Colonic mucosa (tissue), 4 donors: ENCODE measurements at regions not wholly inside any gene's neighbourhood (a gene's known extent, or its start where the extent isn't known, plus 50 kb on each side); places are given as distances from the start of the nearest gene placed in this dataset.
"Not testable (repeated sequence)": the region's sequence is repeated elsewhere in the genome, so short reads cannot be mapped to it uniquely, and the experiment has no call there.

Source experiments
- DNase-seq: peaks from one replicate; pipeline ENCODE4 v3.0.0-alpha.2; 2020
- H3K27ac ChIP-seq: fragments of 200-600 bp; one replicate; pipeline ENCODE4 v1.8.0; 2021
- H3K27me3 ChIP-seq: fragments of 200-600 bp; one replicate; pipeline ENCODE4 v1.8.0; 2021
- H3K36me3 ChIP-seq: fragments of 200-600 bp; one replicate; pipeline ENCODE4 v1.8.0; 2021
- H3K4me1 ChIP-seq: fragments of 200-600 bp; one replicate; pipeline ENCODE4 v1.8.0; 2021; ENCODE audit warnings: mild to moderate bottlenecking
- H3K4me3 ChIP-seq: fragments of 200-600 bp; one replicate; pipeline ENCODE4 v1.8.0; 2021
- H3K9ac ChIP-seq, 2 donors: one replicate each; pipeline ENCODE4 v1.7.0; 2013; ENCODE audit warnings: control low read depth in 2 of 2, low read depth in 2 of 2, low read length in 2 of 2
- H3K9me3 ChIP-seq: fragments of 200-600 bp; one replicate; pipeline ENCODE4 v1.8.0; 2021
- intact Hi-C: fragments of 100-400 bp; cut with DNase I; formaldehyde crosslinking; loops from one replicate; pipeline ENCODE4 v1.14.1; 2022
- TF ChIP-seq, protein P1 (sequence below): fragments of 200-600 bp; IDR thresholded peaks from one replicate; pipeline ENCODE4 v1.8.0; 2022; ENCODE audit warnings: antibody characterized with exemption, mild to moderate bottlenecking
- donor health status: healthy.
- donor health status: DM: no; HTN: no; CAD: no.
- donor health status: DM: no; HTN: no; CAD: no.

DNA sequence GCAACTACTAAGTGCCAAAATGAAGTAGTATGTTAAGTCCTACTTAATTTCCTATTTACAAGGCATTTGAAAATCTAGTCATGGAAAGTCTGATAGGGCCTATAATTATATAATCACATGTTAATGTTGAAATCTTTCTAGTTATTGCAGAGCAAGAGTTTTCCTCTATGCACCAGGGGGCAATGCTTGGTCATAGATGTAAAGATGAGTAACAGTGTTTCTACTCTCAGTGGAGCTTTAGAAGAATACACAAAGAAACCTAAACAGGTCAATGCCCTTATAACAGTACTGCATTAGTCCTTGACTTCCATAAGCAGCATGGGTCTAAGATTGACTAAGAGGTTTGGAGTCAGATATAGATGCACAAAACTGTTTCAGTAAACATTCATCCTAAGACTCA, 218.7 kb downstream of the KCTD12 start:
- Histone ChIP-seq H3K36me3 (no peaks in the 10 kb centered on the region), H3K27ac (no peak overlapping the region), H3K9ac (no peak overlapping the region), H3K4me1 (no peaks in the 10 kb centered on the region), H3K4me3 (no peak overlapping the region), H3K9me3 (no peaks in the 10 kb centered on the region), H3K27me3 (no peaks in the 10 kb centered on the region)
- DNase-seq: peak; percentile 21
- intact Hi-C loops: loop anchor here (5.0 to 10.0 kb wide), 2 partner anchors 217 to 235 kb away; partner anchors contain the start of gene KCTD12
- TF ChIP-seq, protein P1, sequence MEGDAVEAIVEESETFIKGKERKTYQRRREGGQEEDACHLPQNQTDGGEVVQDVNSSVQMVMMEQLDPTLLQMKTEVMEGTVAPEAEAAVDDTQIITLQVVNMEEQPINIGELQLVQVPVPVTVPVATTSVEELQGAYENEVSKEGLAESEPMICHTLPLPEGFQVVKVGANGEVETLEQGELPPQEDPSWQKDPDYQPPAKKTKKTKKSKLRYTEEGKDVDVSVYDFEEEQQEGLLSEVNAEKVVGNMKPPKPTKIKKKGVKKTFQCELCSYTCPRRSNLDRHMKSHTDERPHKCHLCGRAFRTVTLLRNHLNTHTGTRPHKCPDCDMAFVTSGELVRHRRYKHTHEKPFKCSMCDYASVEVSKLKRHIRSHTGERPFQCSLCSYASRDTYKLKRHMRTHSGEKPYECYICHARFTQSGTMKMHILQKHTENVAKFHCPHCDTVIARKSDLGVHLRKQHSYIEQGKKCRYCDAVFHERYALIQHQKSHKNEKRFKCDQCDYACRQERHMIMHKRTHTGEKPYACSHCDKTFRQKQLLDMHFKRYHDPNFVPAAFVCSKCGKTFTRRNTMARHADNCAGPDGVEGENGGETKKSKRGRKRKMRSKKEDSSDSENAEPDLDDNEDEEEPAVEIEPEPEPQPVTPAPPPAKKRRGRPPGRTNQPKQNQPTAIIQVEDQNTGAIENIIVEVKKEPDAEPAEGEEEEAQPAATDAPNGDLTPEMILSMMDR: no peak

DNA sequence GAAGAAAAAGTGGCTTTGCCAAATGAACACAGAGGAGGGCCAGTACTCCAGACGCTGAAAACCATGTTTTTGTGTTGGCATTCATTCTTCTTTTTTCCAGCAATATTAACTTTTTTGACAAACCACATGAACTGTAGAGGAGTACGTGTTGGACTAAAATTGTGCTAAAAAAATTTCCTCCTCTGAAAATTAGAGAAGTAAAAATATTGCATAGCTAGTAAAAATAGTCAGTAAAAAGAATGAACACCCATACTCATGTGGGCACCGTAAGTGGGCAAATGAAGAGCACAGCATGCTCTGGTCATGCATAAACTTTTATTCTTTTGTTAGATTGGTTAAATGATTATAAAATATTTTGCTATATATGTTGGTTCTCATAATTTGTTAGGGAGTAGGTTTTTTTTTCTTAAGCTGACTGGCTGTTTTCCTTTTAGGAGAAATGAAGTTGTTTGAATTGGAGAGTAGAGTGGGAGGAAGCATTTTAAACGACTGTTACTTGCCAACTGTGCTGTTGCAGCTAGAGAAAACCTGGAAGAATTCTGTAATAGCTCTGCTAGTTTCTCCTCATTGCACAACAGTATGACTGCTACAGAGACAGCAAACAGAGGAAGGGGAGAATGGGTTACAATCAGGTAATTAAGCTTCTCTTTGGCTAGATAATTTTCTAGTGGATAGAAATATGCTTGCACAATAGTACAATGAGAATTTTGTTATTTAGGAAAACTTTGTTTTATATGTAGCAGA, 222.4 kb downstream of the KCTD12 start:
- DNase-seq: no peak
- TF ChIP-seq, protein P1: no peak
- no peak overlapping the region for H3K9ac ChIP-seq
- no peak overlapping the region for H3K27ac ChIP-seq
- H3K4me1 ChIP-seq: no peaks in the 10 kb centered on the region
- H3K4me3 ChIP-seq: no peak overlapping the region
- H3K36me3 ChIP-seq: no peaks in the 10 kb centered on the region
- no peaks in the 10 kb centered on the region for H3K27me3 ChIP-seq
- intact Hi-C loops: loop anchor here (10.0 kb wide), 1 partner anchor 221 kb away; the partner anchor contains the start of gene KCTD12
- no peaks in the 10 kb centered on the region for H3K9me3 ChIP-seq

DNA sequence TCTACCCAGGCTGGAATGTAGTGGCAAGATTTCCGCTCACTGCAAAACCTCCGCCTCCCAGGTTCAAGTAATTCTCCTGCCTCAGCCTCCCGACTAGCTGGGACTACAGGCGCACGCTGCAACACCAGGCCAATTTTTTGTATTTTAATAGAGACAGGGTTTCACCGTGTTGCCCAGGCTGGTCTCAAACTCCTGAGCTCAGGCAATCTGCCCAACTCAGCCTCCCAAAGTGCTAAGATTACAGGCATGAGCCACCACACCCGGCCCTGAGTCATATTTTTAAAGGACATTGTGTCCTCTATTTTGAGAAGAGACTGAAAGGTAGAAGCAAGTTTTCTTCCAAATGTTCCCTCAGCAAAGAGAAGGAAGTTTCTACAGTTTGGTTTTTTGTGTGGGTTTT, 227.1 kb downstream of the KCTD12 start:
- H3K27ac ChIP-seq, H3K27me3 ChIP-seq, H3K9me3 ChIP-seq, H3K4me1 ChIP-seq, DNase-seq, H3K36me3 ChIP-seq, H3K9ac ChIP-seq, intact Hi-C loops, H3K4me3 ChIP-seq: not testable (repeated sequence)

DNA sequence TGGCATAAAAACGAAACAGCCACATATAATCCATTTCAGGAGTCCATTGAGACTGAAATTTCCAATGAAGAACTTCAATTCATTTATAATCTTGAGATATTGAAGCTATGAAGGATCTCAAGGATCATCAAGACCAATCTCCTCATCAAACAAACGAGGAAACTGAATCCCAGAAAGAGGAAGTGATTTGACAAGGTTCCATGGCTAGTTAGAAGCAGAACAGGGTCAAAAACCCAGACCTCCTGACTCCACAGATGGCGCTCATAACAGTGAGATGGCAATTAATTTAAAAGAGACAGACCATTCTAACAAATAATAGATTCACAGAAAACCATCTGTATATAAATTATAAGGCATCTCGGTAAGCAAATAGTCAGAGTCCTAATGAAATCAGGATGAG, 229.7 kb downstream of the KCTD12 start:
- no peak for DNase-seq
- intact Hi-C loops: no loop called here
- Histone ChIP-seq H3K27me3 (no peaks in the 10 kb centered on the region), H3K27ac (no peak overlapping the region), H3K36me3 (no peaks in the 10 kb centered on the region), H3K4me3 (no peak overlapping the region), H3K9me3 (no peaks in the 10 kb centered on the region), H3K9ac (no peak overlapping the region), H3K4me1 (no peaks in the 10 kb centered on the region)
- TF ChIP-seq, protein P1: no peak

DNA sequence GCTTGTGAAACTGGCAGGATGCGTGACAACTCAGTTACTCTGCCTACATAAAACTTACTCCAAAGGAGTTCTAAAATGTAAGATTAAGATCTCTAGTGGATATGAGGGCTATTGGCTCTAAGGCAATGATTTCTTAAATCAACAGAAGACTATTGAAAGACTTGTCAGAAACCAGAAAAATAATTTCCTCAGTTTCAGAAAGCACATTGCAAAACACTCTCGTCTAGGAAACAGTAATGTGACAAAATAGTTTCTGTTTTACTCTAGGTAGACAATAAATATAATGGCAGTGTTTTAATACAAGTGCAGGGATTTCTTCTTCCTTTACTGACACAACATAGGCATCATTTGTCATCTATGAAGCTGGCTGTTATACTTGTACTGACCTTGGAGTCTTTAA, 230.1 kb downstream of the KCTD12 start:
- H3K9me3 ChIP-seq: no peaks in the 10 kb centered on the region
- H3K4me3 ChIP-seq: no peak overlapping the region
- no peak for DNase-seq
- TF ChIP-seq, protein P1: no peak
- intact Hi-C loops: no loop called here
- no peak overlapping the region for H3K27ac ChIP-seq
- no peaks in the 10 kb centered on the region for H3K27me3 ChIP-seq
- H3K9ac ChIP-seq: no peak overlapping the region
- no peaks in the 10 kb centered on the region for H3K4me1 ChIP-seq
- H3K36me3 ChIP-seq: no peaks in the 10 kb centered on the region

DNA sequence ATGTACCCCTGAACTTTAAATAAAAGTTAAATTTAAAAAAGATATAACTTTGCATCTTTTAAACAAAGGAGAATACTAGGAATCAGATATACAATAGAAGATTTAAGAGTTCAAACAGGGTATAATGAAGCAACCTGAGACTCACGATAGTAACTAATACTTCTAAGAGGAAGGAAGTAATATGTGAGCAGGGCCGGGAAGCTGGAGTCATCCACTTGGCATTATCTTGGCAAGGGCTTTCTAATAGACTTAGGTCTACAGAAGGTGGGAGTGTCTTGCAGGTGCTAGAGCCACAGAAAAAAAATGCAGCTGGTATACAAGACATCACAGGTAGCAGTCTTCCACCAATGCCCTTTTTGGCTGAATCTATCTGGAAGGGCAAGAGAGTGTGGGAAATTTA, 231.9 kb downstream of the KCTD12 start:
- intact Hi-C loops: no loop called here
- TF ChIP-seq, protein P1: no peak

More for the DNA sequence above, 231.9 kb downstream of the KCTD12 start:
- Histone ChIP-seq H3K36me3 (no peaks in the 10 kb centered on the region), H3K27ac (no peak overlapping the region), H3K27me3 (no peaks in the 10 kb centered on the region), H3K9me3 (no peaks in the 10 kb centered on the region), H3K4me3 (no peak overlapping the region), H3K9ac (no peak overlapping the region), H3K4me1 (no peaks in the 10 kb centered on the region)
- no peak for DNase-seq
